OCI-LY7 (cell line): ENCODE measurements at regions not wholly inside any gene's neighbourhood (a gene's known extent, or its start where the extent isn't known, plus 50 kb on each side); places are given as distances from the start of the nearest gene placed in this dataset.
"Not testable (repeated sequence)": the region's sequence is repeated elsewhere in the genome, so short reads cannot be mapped to it uniquely, and the experiment has no call there.

Experiments
- BruUV-seq: library from RNA; stranded (reverse); fragments of 400-500 nt; replicated peaks from 2 replicates; lab custom pipeline; 2021; lab: Mats Ljungman, UMichigan
- CTCF ChIA-PET: fragments of 300-600 bp; sonication (Branson Sonifier 250); formaldehyde crosslinking; loops from one replicate; lab custom pipeline; 2022; ENCODE audit warnings: antibody characterized with exemption; ENCODE audit not compliant: unreplicated experiment; lab: Charles Lee
- POLR2A ChIA-PET: fragments of 300-600 bp; sonication (Branson Sonifier 250); formaldehyde crosslinking; loops from one replicate; lab custom pipeline; 2022; ENCODE audit warnings: antibody characterized with exemption; lab: Charles Lee
- DNase-seq: peaks from one replicate; pipeline ENCODE4 v3.0.0-alpha.2; 2015; ENCODE audit warnings: low spot score
- H2AFZ ChIP-seq: fragments of 200-600 bp; sonication (generic), shearing (Covaris generic); 2 replicates; pipeline ENCODE4 v1.6.1; 2014; ENCODE audit warnings: mild to moderate bottlenecking, antibody characterized with exemption, low read length, moderate library complexity
- H3K27ac ChIP-seq: fragments of 200-600 bp; sonication (generic); 2 replicates; pipeline ENCODE4 v1.5.1; 2014; ENCODE audit warnings: mixed run types, low read depth, mild to moderate bottlenecking, moderate library complexity, low read length, inconsistent platforms; ENCODE audit not compliant: poor library complexity, severe bottlenecking
- H3K36me3 ChIP-seq: fragments of 200-600 bp; sonication (generic); 2 replicates; pipeline ENCODE4 v1.6.1; 2014; ENCODE audit warnings: mild to moderate bottlenecking, antibody characterized with exemption, low read length, moderate library complexity, mixed read lengths; ENCODE audit not compliant: insufficient read depth
- H3K4me1 ChIP-seq: fragments of 200-600 bp; sonication (generic); 2 replicates; pipeline ENCODE4 v1.5.1; 2014; ENCODE audit warnings: mild to moderate bottlenecking, low read length; ENCODE audit not compliant: insufficient read depth, poor library complexity, severe bottlenecking
- H3K4me2 ChIP-seq: fragments of 200-600 bp; sonication (generic); 2 replicates; pipeline ENCODE4 v1.6.1; 2014; ENCODE audit warnings: mild to moderate bottlenecking, low read length
- H3K4me3 ChIP-seq: fragments of 200-600 bp; sonication (generic); 2 replicates; pipeline ENCODE4 v1.5.1; 2014; ENCODE audit warnings: mild to moderate bottlenecking, low read depth, low read length; ENCODE audit not compliant: poor library complexity, severe bottlenecking
- H3K79me2 ChIP-seq: fragments of 200-600 bp; sonication (generic); 2 replicates; pipeline ENCODE4 v1.6.1; 2016; ENCODE audit warnings: low read depth, mild to moderate bottlenecking, low read length, moderate library complexity, mixed read lengths; ENCODE audit not compliant: insufficient read depth
- H3K9me2 ChIP-seq: fragments of 200-600 bp; sonication (generic); 2 replicates; pipeline ENCODE4 v1.6.1; 2016; ENCODE audit warnings: mild to moderate bottlenecking, low read length, mixed read lengths; ENCODE audit not compliant: insufficient read depth
- H3K9me3 ChIP-seq: fragments of 200-600 bp; sonication (generic); 2 replicates; pipeline ENCODE4 v1.6.1; 2014; ENCODE audit warnings: mild to moderate bottlenecking, mixed run types, low read length, mixed read lengths
- H4K20me1 ChIP-seq: fragments of 200-600 bp; sonication (generic); 2 replicates; pipeline ENCODE4 v1.6.1; 2014; ENCODE audit warnings: mild to moderate bottlenecking, antibody characterized with exemption, low read length, moderate library complexity, mixed read lengths; ENCODE audit not compliant: insufficient read depth
- EZH2phosphoT487 ChIP-seq: fragments of 200-600 bp; sonication (generic); IDR thresholded peaks from 2 replicates; pipeline ENCODE4 v1.6.1; 2018; ENCODE audit warnings: low read depth, borderline replicate concordance, mild to moderate bottlenecking, mixed run types, antibody characterized with exemption, low read length, moderate library complexity, mixed read lengths
- intact Hi-C: fragments of 100-400 bp; cut with micrococcal nuclease; formaldehyde crosslinking; loops from one replicate; pipeline ENCODE4 v1.10.0; 2022; ENCODE audit not compliant: unreplicated experiment
- TF ChIP-seq, protein P1 (sequence below): fragments of 200-600 bp; sonication (generic); conservative IDR thresholded peaks from 2 replicates; pipeline ENCODE4 v1.5.1; 2014; ENCODE audit warnings: mild to moderate bottlenecking, antibody characterized with exemption, low read length, moderate library complexity, mixed read lengths

DNA sequence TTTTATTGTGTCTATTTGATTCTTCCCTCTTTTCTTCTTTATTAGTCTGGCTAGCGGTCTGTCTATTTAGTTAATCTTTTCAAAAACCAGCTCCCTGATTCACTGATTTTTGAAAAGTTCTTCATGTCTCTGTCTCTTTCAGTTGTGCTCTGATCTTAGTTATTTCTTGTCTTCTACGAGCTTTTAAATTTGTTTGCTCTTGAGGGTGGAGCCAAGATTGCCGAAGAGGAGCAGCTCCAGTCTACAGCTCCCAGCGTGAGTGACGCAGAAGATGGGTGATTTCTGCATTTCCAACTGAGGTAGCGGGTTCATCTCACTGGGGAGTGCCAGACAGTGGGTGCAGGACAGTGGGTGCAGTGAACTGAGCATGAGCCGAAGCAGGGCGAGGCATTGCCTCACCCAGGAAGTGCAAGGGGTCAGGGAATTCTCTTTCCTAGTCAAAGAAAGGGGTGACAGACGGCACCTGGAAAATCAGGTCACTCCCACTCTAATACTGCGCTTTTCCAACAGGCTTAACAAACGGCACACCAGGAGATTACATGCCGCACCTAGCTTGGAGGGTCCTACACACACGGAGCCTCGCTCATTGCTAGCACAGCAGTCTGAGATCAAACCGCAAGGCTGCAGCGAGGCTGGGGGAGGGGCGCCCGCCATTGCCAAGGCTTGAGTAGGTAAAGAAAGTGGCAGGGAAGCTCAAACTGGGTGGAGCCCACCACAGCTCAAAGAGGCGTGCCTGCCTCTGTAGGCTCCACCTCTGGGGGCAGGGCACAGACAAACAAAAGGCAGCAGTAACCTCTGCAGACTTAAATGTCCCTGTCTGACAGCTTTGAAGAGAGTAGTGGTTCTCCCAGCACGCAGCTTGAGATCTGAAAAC, 220.6 kb upstream of the IRAK1BP1 start:
- H3K27ac ChIP-seq, H3K4me2 ChIP-seq, CTCF ChIA-PET, H3K4me3 ChIP-seq, H4K20me1 ChIP-seq, H3K36me3 ChIP-seq, BruUV-seq, H3K9me3 ChIP-seq, intact Hi-C loops, H3K4me1 ChIP-seq, H3K9me2 ChIP-seq, H2AFZ ChIP-seq, POLR2A ChIA-PET, DNase-seq, H3K79me2 ChIP-seq: not testable (repeated sequence)

DNA sequence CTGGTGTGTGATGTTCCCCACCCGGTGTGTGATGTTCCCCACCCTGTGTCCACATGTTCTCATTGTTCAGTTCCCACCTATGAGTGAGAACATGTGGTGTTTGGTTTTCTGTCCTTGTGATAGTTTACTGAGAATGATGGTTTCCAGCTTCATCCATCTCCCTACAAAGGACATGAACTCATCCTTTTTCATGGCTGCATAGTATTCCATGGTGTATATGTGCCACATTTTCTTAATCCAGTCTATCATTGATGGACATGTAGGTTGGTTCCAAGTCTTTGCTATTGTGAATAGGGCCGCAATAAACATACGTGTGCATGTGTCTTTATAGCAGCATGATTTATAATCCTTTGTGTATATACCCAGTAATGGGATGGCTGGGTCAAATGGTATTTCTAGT, 201.5 kb upstream of the IRAK1BP1 start:
- POLR2A ChIA-PET, H3K79me2 ChIP-seq, BruUV-seq, H3K4me2 ChIP-seq, H2AFZ ChIP-seq, H3K36me3 ChIP-seq, H3K27ac ChIP-seq, intact Hi-C loops, H4K20me1 ChIP-seq, H3K4me3 ChIP-seq, CTCF ChIA-PET, H3K9me3 ChIP-seq, H3K9me2 ChIP-seq, DNase-seq, H3K4me1 ChIP-seq: not testable (repeated sequence)

DNA sequence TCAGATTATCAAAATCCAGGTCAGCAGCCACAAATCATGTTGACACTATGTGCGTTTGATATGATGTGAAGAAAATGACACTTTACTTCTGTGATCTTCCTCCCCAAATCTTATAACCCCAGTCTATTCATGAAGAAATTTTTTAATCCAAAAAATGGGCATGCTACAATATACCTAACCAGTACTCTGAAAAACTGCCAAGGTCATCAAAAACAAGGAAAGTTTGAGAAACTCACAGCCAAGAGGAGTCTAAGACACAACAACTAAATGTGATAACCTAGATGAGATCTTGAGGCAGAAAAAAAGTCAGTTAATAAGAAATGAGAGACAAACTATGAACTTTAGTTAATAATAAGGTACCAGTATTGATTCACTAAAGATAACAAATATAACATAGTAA, 200.6 kb upstream of the IRAK1BP1 start:
- Histone ChIP-seq H3K36me3 (no peaks in the 10 kb centered on the region), H3K9me3 (no peaks in the 10 kb centered on the region), H3K79me2 (no peaks in the 10 kb centered on the region), H3K4me3 (no peak overlapping the region), H3K9me2 (no peaks in the 10 kb centered on the region), H4K20me1 (no peaks in the 10 kb centered on the region), H2AFZ (no peak overlapping the region), H3K4me2 (no peak overlapping the region), H3K27ac (no peak overlapping the region), H3K4me1 (no peaks in the 10 kb centered on the region)
- ChIA-PET CTCF (no interaction called here), POLR2A (no interaction called here)
- TF ChIP-seq, protein P1, sequence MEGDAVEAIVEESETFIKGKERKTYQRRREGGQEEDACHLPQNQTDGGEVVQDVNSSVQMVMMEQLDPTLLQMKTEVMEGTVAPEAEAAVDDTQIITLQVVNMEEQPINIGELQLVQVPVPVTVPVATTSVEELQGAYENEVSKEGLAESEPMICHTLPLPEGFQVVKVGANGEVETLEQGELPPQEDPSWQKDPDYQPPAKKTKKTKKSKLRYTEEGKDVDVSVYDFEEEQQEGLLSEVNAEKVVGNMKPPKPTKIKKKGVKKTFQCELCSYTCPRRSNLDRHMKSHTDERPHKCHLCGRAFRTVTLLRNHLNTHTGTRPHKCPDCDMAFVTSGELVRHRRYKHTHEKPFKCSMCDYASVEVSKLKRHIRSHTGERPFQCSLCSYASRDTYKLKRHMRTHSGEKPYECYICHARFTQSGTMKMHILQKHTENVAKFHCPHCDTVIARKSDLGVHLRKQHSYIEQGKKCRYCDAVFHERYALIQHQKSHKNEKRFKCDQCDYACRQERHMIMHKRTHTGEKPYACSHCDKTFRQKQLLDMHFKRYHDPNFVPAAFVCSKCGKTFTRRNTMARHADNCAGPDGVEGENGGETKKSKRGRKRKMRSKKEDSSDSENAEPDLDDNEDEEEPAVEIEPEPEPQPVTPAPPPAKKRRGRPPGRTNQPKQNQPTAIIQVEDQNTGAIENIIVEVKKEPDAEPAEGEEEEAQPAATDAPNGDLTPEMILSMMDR, result no peak
- no peak for TF ChIP-seq EZH2phosphoT487
- no peak for DNase-seq
- no TSS peak for BruUV-seq
- intact Hi-C loops, result no loop called here
